Endothelial cell of umbilical vein (primary cell): ENCODE measurements at regions not wholly inside any gene's neighbourhood (a gene's known extent, or its start where the extent isn't known, plus 50 kb on each side); places are given as distances from the start of the nearest gene placed in this dataset.

Experiments
- EZH2 ChIP-seq: IDR thresholded peaks from 2 replicates; pipeline ENCODE4 v1.6.1; 2012; ENCODE audit warnings: borderline replicate concordance, low read depth, mild to moderate bottlenecking, moderate library complexity, low read length, inconsistent platforms; ENCODE audit not compliant: severe bottlenecking
- FOS ChIP-seq: IDR thresholded peaks from 2 replicates; pipeline ENCODE4 v1.6.1; 2011; ENCODE audit warnings: mild to moderate bottlenecking, low read length, moderate library complexity, borderline replicate concordance; ENCODE audit not compliant: insufficient read depth
- GATA2 ChIP-seq: IDR thresholded peaks from 2 replicates; pipeline ENCODE4 v1.7.0; 2011; ENCODE audit warnings: low read depth, mild to moderate bottlenecking, moderate library complexity, mixed read lengths, low read length; ENCODE audit not compliant: insufficient read length, insufficient read depth
- JUN ChIP-seq: IDR thresholded peaks from 2 replicates; pipeline ENCODE4 v1.6.1; 2011; ENCODE audit warnings: borderline replicate concordance, low read depth; ENCODE audit not compliant: insufficient read length, insufficient read depth
- MYC ChIP-seq: IDR thresholded peaks from one replicate; pipeline ENCODE4 v1.6.1; 2011; ENCODE audit warnings: mild to moderate bottlenecking, low read depth, low read length
- POLR2A ChIP-seq: IDR thresholded peaks from 2 replicates; pipeline ENCODE4 v1.6.1; 2012; ENCODE audit warnings: low read depth, mild to moderate bottlenecking, control low read depth, low read length
- POLR2AphosphoS5 ChIP-seq: IDR thresholded peaks from 2 replicates; pipeline ENCODE4 v1.6.1; 2012; ENCODE audit warnings: low read depth, mild to moderate bottlenecking, control low read depth, low read length, moderate library complexity; ENCODE audit not compliant: insufficient read depth
- TF ChIP-seq, protein P1 (sequence below), 2 donors: IDR thresholded peaks; 1 replicate in 1 of 2; 2 replicates in 1 of 2; pipeline ENCODE4 v1.5.1; 2011; ENCODE audit warnings: low read length in 2 of 2, mild to moderate bottlenecking in 2 of 2, moderate library complexity in 2 of 2, control low read depth in 1 of 2, inconsistent platforms in 1 of 2, low read depth in 1 of 2; ENCODE audit not compliant: insufficient read depth in 1 of 2; ENCODE audit errors: extremely low read depth in 1 of 2
- TF ChIP-seq, protein P2 (sequence below): IDR thresholded peaks from 2 replicates; pipeline ENCODE4 v1.6.1; 2011; ENCODE audit not compliant: insufficient read depth, insufficient read length

- TF ChIP-seq, protein P1, sequence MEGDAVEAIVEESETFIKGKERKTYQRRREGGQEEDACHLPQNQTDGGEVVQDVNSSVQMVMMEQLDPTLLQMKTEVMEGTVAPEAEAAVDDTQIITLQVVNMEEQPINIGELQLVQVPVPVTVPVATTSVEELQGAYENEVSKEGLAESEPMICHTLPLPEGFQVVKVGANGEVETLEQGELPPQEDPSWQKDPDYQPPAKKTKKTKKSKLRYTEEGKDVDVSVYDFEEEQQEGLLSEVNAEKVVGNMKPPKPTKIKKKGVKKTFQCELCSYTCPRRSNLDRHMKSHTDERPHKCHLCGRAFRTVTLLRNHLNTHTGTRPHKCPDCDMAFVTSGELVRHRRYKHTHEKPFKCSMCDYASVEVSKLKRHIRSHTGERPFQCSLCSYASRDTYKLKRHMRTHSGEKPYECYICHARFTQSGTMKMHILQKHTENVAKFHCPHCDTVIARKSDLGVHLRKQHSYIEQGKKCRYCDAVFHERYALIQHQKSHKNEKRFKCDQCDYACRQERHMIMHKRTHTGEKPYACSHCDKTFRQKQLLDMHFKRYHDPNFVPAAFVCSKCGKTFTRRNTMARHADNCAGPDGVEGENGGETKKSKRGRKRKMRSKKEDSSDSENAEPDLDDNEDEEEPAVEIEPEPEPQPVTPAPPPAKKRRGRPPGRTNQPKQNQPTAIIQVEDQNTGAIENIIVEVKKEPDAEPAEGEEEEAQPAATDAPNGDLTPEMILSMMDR (IDR thresholded peaks at IDR 0.05; ENCODE audit: extremely low read depth in 1 of 2, insufficient read depth in 1 of 2, low read depth in 1 of 2, low read length in 2 of 2), result no peak
- TF ChIP-seq POLR2AphosphoS5, result no peak
- TF ChIP-seq MYC, result no peak
- no peak for TF ChIP-seq FOS
- TF ChIP-seq, protein P2, sequence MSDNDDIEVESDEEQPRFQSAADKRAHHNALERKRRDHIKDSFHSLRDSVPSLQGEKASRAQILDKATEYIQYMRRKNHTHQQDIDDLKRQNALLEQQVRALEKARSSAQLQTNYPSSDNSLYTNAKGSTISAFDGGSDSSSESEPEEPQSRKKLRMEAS, result no peak
- no peak for TF ChIP-seq POLR2A
- no peak for TF ChIP-seq EZH2
- TF ChIP-seq JUN, result no peak
- TF ChIP-seq GATA2, result no peak
Measured at GRCh38 chr1:36730599-36730998, 247.9 kb upstream of the CSF3R start.
